HG02870 (cell line): ENCODE measurements at regions not wholly inside any gene's neighbourhood (a gene's known extent, or its start where the extent isn't known, plus 50 kb on each side); places are given as distances from the start of the nearest gene placed in this dataset.
"Not testable (repeated sequence)": the region's sequence is repeated elsewhere in the genome, so short reads cannot be mapped to it uniquely, and the experiment has no call there.

ENCODE experiments used
- ATAC-seq: cut with Tn5 transposase; IDR thresholded peaks from one replicate; pipeline ENCODE4 v1.9.1; 2021; ENCODE audit warnings: mild to moderate bottlenecking, moderate library complexity; ENCODE audit not compliant: unreplicated experiment

- no peak for ATAC-seq
Observed at GRCh38 chr11:57047610-57048009, 58.9 kb downstream of the OR5AK2 start.

GRCh38 chr11:57049749-57050148, 61.0 kb downstream of the OR5AK2 start:
- ATAC-seq: no peak

GRCh38 chr11:57054817-57055216, 66.1 kb downstream of the OR5AK2 start:
- no peak for ATAC-seq

GRCh38 chr11:57055744-57056143, 67.0 kb downstream of the OR5AK2 start:
- ATAC-seq: no peak

- no peak for ATAC-seq
Observed at GRCh38 chr11:57056735-57057134, 68.0 kb downstream of the OR5AK2 start.

- ATAC-seq: no peak
Observed at GRCh38 chr11:57057561-57057960, 68.8 kb downstream of the OR5AK2 start.

- not testable (repeated sequence) for ATAC-seq
Observed at GRCh38 chr11:57062957-57063356, 74.2 kb downstream of the OR5AK2 start.

GRCh38 chr11:57069942-57070341, 81.2 kb downstream of the OR5AK2 start:
- no peak for ATAC-seq

GRCh38 chr11:57071829-57072228, 83.1 kb downstream of the OR5AK2 start:
- peak; percentile 73 for ATAC-seq

GRCh38 chr11:57072640-57073039, 83.9 kb downstream of the OR5AK2 start:
- no peak for ATAC-seq

- no peak for ATAC-seq
Observed at GRCh38 chr11:57073128-57073527, 84.4 kb downstream of the OR5AK2 start.

GRCh38 chr11:57081356-57081755, 92.6 kb downstream of the OR5AK2 start:
- ATAC-seq: no peak

- ATAC-seq: no peak
Observed at GRCh38 chr11:57082125-57082524, 93.4 kb downstream of the OR5AK2 start.

GRCh38 chr11:57083641-57084385, 95.1 kb downstream of the OR5AK2 start:
- ATAC-seq: no peak

GRCh38 chr11:57085611-57086010, 96.1 kb upstream of the LRRC55 start:
- ATAC-seq: no peak

GRCh38 chr11:57087991-57088390, 93.8 kb upstream of the LRRC55 start:
- no peak for ATAC-seq

GRCh38 chr11:57092028-57092698, 89.6 kb upstream of the LRRC55 start:
- ATAC-seq: no peak

GRCh38 chr11:57094181-57094935, 87.4 kb upstream of the LRRC55 start:
- ATAC-seq: no peak

- ATAC-seq: no peak
Observed at GRCh38 chr11:57095417-57095816, 86.3 kb upstream of the LRRC55 start.

- ATAC-seq: no peak
Observed at GRCh38 chr11:57095896-57096295, 85.9 kb upstream of the LRRC55 start.

- ATAC-seq: no peak
Observed at GRCh38 chr11:57097149-57097548, 84.6 kb upstream of the LRRC55 start.

GRCh38 chr11:57098191-57098590, 83.6 kb upstream of the LRRC55 start:
- no peak for ATAC-seq
